ENCODE measurements at regions not wholly inside any gene's neighbourhood (a gene's known extent, or its start where the extent isn't known, plus 50 kb on each side); places are given as distances from the start of the nearest gene placed in this dataset.

- TF ChIP-seq, protein P1, sequence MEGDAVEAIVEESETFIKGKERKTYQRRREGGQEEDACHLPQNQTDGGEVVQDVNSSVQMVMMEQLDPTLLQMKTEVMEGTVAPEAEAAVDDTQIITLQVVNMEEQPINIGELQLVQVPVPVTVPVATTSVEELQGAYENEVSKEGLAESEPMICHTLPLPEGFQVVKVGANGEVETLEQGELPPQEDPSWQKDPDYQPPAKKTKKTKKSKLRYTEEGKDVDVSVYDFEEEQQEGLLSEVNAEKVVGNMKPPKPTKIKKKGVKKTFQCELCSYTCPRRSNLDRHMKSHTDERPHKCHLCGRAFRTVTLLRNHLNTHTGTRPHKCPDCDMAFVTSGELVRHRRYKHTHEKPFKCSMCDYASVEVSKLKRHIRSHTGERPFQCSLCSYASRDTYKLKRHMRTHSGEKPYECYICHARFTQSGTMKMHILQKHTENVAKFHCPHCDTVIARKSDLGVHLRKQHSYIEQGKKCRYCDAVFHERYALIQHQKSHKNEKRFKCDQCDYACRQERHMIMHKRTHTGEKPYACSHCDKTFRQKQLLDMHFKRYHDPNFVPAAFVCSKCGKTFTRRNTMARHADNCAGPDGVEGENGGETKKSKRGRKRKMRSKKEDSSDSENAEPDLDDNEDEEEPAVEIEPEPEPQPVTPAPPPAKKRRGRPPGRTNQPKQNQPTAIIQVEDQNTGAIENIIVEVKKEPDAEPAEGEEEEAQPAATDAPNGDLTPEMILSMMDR (conservative IDR thresholded peaks at IDR 0.05; ENCODE audit: low read length) = no peak
- TF ChIP-seq EZH2phosphoT487 (IDR thresholded peaks at IDR 0.05; ENCODE audit: borderline replicate concordance, low read depth, low read length) = no peak
Measured at GRCh38 chr15:62359416-62359815, 194.3 kb upstream of the C2CD4B start.
